HG03108 (cell line): ENCODE measurements at regions not wholly inside any gene's neighbourhood (a gene's known extent, or its start where the extent isn't known, plus 50 kb on each side); places are given as distances from the start of the nearest gene placed in this dataset.

Source experiments
- ATAC-seq: cut with Tn5 transposase; IDR thresholded peaks from one replicate; pipeline ENCODE4 v1.9.1; 2021; ENCODE audit warnings: moderate library complexity; ENCODE audit not compliant: unreplicated experiment

DNA sequence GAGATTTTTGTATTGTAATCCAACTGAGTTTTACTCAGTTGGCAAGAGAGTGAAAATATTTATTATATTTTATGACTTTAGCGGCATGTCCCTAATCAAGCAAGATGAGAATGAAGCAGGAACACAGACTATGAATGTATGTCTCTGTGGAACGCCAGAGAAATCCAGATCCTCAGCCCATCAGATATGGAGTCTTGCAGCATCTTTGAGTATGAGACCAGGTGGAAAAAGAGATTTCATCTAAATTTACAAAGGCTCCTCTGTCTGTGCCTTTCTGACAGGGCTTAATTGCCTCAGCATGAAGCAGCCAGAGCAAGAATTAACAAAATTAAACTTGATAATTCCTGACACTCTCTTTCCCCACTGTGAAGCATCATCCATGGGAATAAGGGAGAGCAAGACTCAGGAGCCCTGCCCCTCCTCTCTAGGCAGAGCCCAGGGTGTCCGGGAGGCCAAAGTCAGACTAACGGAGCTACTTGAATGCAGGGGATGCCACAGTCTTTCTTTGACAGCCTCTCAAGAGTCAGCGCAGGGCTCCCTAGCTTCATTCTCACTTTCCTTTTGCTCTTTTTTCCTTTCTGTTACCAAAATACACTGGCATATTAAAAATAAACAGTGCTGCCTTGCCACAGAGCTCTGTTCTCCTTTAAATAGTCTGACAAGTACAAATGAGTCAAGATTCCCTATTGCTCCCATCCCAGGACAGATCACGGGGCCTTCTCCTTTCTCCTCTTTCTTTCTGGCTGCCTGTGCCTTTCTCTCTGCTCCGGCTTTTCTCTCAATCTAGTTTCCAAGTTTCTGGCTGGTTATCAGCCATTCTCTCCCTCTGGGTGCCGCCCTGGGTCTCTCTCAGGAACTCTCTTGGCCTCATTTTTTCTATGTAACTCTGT is 132.2 kb upstream of the INHBA start:
- no peak for ATAC-seq

DNA sequence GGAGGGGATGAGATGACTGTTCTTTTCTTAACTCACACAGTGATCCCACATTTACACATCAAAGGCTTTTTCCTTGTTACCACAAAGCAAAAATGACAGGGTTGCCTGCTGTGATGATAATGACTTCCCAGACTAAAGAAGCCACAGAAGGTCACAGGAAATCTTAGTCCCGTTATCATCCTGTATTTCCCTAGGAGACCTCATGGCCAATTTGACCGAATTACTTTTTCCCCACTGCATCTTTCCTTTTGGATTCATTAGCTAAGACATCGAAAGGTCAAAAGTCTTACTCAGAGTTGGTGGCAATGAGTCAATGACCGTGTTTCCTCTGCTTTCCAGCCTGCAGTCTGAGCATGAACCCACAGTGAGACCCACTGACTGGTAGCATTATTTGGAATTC is 130.1 kb upstream of the INHBA start:
- no peak for ATAC-seq

DNA sequence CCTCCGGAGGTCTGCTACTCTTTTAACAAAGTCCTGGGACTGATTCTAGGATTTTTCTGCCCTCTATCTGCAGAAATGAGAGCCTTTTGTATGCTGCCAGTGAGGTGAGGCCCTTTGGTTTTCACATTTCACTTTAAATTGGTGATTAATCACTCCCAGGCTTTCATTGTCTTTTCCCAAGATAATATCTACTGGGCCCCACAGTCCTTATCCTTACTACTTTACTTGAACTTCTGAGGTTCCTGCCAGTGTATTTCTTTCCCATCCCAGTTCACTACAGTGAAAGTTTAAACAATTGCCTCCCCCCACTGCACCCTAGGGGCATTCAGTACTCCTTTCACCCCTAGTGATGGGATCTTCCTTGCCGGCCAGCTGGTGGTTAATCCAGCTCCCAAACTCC is 127.4 kb upstream of the INHBA start:
- ATAC-seq: no peak

DNA sequence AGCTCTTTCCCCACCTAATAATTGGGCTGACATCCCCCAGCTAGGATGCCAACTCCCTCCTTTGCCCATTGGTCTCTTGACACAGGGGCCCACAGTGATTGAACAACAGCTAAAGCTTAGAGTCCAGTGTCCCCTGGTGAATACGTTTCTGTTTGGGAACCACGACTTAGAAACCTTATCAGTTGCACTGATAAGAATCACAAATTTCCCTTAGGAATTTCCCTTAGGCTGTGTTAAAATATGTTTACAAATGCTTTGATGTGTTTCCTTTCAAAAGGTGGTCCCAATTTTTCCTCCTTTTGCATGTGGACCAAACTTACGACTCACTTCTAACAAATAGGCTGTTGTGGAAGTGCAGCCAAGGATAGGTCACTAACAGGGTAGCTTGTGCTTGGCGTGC is 126.0 kb upstream of the INHBA start:
- no peak for ATAC-seq

DNA sequence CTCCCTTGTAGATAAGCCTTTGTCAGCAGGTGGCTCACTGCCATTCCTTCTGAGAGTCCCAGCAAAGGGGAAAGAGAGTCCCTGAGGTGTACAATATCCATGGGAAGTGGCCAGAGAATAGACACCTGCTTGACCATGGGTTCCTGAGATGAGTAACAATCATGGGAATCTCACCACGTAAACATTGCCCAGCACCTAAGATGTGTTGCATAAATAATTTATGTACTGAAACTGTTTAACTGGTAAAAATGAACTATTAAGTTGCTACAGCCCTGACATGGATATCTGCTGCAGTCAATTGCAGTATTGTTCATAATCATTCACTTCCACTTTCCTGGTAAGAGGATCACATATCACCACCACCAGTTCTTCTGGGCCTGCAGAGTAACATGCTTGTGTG is 123.8 kb upstream of the INHBA start:
- ATAC-seq: no peak

DNA sequence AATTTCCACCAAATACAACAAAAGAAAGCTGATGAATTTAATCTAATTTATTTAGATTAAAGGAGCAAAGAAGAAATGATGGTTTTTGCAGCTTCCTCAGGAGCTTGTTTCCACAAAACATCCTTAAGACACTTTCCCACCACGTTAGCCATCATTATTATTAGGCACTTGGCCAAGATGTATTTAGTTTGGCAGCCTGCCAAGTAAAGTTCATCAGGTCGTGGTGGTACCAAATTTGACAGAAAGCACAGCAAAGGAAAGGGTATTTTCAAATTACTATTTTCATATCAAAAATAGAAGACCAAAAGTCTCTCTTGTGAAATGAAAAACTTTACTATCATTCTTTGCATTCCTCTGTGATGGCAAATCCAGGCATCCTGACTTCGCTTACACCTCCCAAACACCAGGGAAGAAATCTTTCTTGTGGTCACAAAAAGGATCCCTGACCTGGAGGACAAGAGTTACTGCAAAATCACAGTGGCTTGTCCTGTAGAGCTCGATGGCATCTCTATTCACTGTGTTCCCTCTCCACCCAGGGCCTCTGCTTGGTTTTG is 123.1 kb upstream of the INHBA start:
- ATAC-seq: no peak

DNA sequence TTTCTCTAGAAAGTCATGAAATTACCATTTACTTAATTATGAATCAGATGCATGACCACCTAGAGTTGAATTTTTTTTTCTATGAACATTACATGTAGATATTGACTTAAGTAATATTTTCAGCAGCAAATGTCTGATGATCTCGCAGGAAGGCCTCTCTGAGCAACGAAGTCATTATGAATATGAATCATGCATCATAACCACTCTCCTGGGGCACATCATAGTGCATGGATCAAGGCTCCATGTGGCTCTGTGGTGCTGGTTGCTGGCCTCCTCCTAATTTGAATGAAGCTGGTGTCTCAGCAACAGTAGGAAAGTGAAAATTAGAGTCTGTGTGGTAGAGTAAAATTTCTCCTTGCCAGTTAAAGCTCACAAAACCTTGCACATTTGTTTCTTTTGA is 121.4 kb upstream of the INHBA start:
- no peak for ATAC-seq

DNA sequence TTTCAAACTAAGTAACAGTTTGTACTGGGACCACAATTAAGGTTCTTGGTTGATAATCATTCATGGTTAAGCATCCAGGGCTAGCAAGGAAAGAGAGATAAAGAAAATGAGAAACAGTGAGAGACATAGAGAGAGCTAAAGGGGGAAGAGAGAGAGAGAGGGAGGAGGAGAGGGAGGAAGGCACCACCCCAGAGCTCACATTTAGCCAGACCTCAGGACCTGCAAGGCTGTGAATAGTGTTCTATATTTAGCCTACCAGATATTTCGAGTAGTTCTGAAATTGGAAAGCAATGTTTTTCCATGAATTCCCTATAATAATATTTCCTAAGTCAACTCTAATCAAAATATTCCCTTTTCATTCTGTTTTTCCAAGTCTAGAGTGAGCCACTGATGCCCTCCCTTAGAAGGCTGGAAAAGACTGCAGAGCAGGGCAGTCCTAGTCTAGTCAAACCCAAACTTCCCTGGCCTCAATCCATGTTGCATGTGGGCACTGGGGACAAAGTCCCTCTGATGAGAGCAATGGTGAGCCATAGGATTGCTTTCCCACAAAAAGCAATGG is 119.4 kb upstream of the INHBA start:
- ATAC-seq: no peak

DNA sequence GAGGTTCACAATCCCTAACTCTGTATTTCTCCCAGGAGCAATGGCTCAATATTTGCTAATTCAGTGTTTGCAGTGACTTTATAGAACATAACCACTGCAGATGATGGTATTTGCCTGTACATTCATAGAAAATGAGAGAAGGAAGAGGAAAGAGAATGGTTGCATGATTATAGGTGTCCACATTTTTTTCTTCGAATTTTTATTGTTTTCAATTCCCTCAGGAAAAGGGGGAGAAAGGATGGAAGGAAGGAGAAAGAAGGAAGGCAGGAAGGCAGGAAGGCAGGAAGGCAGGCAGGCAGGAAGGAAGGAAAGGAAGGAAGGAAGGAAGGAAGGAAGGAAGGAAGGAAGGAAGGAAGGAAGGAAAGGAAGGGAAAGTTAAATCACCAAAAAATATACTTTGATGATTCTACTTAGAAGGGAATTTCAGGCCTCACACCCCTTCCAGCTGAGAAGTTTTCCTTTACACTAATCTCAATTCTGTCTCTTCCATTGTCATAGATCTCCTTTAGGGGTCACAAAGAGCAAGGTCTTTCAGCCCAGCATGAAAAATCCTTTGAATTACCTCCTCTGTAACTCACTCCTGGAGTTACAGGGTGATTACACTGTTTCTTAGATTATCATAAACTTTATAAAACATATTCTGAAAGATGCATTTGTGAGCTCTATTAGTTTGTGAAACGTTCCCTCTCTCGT is 118.8 kb upstream of the INHBA start:
- no peak for ATAC-seq

DNA sequence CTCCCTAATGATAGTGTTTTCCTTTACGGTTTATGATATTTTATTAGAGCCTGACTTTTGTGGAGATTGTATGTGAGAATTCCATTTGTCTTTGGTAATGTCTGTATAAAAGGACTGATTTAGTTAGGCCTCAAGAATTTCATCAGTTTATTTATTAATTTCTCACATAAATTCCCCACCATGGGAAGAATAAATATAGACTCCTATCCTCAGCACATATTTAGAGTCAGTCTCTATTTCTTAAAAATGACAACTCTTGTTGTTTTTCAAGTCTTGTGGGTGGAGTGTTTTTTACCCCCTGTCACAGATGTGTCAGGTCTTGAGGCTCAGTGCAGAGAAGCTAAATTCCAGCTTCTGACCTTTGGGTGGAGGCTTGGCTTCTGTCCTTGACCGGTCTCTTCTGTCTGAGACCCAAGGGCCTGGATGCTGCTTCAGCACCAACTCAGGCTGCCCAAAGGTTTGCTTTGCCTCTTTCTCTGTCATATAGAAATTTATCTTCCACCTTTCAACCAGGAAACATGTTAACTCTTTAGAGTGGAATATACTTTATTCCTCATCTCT is 117.3 kb upstream of the INHBA start:
- no peak for ATAC-seq

DNA sequence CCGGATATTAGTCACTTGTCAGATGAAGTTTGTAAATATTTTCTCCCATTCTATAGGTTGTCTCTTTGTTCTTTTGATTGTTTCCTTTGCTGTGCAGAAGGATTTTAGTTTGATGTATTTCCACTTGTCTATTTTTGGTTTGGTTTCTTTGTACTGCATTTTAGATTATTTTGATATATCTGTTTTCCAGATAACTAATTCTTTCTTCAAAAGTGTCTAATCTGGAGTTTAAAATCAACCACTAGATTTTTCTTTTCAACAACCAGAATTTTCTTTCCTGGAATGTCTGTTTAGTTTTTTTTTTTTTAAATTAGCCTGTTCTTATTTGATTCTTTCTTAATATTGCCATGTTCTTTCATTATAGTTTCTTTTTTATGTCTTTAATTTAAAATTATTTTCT is 116.8 kb upstream of the INHBA start:
- ATAC-seq: no peak

DNA sequence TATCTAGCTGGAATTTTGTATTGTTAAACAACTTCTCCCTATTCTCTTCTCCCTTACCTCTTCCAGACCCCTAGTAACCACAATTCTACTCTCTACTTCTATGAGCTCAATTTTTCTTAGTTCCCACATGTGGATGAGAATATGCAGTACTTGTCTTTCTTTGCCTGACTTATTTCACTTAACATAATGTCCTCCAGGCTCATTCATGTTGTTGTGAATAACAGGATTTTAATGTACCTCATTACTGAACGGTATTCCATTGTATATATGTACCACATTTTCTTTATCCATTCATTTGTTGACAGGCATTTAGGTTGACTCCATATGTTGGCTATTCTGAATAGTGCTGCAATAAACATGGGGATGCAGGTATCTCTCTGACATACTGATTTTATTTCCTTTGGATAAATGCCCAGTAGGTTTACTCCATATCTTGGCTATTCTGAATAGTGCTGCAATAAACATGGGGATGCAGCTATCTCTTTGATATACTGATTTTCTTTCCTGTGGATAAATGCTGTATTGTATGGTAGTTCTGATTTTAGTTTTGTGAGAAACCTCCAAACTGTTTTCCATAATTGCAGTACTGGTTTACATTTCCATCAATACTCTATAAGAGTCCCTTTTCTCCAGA is 116.0 kb upstream of the INHBA start:
- ATAC-seq: no peak

DNA sequence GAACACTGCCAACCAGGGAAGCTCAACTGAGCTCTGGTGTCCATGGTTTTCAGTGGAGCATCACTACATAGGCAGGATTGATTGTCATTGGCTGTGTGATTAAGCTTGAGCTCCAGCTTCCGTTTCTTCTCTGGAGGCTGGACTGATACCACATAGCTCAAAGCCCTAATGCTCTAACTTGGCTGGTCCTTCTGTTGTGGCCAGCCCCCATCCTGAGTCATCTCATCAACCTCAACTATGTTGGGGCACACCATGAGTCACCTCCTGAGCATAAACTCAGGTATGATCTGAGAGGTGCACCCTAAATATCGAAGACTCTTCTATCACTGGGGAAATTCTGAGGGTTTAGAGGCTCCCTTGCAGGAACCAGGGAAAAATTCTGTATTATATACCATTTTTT is 114.5 kb upstream of the INHBA start:
- ATAC-seq: peak; percentile 40

DNA sequence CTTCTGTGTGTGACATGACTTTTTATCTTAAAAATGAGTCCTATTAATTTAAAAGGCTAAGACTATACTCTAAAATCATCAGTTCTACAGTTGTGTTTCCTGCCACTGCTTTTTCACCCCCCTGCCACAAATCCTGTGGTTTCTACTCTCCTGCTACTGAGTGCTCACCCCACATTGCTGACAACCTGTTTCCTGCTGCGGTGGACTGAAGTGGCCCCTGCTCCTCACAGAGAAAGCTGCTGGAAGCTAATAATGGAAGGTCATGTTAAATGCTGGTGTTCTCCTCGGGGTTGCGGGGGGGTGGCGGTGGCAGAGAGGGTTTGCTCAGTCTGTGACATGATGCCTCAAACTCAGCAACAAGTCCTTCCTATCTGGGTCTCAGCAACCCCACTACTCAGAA is 113.2 kb upstream of the INHBA start:
- ATAC-seq: peak; percentile 55

DNA sequence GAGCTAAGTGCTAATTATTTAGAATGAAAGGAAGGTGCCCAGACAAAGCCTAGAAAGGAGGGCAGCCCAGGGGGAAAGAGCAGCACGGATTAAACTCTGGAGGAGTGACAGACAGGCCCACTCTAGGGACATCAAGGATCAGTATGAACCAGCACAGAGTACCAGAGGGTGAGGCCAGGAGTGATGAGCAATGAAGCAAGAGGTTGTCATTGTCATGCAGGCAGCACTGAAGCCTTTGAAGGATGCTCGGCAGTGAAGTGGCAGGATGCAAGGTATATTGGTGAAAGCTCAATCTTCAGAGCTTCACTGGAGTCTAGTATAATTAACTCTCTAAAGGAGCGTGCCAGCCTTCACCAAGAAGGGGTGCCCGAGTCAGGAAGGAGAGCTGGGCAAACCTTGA is 112.0 kb upstream of the INHBA start:
- ATAC-seq: no peak

DNA sequence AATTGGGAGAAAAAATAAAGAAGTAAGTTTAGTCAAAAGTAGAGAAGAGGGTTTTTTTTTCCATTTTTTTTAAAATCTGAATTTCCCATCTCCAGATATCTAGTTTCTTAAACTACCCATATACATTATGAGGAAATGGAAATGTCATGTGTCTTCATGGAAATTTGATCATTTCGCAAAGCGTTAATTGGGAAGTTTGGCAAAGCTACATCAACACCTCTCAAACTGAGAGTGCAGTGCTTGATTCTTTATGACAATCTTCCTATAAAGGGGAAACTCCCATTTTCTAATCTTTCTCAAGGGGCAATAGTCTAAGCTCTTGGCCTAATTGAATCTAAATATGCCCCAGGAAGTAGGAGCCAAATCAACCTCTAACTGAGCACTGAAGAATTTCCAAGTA is 110.4 kb upstream of the INHBA start:
- no peak for ATAC-seq

DNA sequence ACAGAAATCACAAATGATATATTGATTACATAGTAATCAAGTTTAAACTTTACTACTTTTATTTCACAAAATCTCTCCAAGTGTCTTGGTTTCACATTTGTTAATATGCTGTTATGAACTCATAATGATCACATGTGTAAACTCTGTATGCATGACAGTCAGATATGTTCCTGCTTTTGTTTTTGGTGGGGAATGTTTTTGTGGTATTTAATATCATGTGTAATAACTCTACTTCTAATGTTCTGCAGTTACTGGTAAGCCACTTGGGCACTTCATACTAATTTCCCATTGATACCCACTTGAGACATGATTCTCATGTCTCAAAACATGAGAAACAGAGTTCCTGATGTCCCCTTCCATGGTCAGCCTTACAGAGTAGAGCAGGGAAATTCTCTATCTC is 109.1 kb upstream of the INHBA start:
- ATAC-seq: no peak

DNA sequence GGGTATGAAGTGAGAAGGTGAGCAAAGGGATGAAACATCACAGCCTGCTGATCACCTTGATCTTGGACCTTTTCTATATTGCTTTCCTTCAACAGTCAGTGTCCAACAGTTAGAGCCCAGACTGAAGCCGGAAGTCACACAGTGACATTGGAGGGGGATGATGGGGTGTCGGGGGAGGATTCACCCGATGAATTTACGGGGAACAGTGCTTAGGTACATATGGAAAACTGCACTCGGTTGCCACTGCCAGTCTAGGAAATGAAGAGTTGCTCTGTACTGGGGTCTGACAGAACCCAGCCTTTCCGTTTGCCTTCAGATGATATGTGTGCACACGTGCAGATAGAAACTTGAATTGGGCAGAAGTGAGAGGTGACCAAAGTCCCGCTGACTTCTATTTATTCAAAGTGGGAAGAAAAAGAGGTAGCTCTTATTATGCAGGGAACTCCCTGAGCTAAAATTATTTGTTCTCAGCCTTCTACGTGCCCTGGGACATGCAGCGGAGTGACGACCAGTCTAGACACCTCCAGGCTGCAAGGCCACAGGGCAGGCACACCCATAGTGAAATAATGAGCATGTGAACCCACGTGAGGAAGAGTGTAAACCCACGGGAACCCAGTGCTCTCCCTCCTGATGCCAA is 107.2 kb upstream of the INHBA start:
- peak; percentile 93 for ATAC-seq

DNA sequence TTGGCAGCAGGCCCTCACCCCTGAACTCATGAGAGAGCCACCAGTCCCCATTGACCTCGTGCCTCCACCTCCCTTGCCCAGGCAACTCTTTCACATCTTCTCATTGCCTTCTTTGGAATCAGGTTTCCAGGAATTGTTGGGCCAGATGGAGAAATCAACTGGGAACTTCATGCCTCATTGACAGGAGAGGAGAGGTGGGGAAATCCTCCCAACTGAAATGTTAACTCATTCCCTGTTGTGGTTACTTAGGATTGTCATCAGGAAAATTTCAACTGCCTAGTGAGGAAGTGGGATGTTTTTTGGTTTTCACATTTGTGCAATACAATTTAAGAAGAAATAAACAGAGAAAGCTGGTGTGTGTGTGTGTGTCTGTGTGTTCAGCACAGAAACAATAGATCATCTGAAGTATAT is 106.6 kb upstream of the INHBA start:
- no peak for ATAC-seq

DNA sequence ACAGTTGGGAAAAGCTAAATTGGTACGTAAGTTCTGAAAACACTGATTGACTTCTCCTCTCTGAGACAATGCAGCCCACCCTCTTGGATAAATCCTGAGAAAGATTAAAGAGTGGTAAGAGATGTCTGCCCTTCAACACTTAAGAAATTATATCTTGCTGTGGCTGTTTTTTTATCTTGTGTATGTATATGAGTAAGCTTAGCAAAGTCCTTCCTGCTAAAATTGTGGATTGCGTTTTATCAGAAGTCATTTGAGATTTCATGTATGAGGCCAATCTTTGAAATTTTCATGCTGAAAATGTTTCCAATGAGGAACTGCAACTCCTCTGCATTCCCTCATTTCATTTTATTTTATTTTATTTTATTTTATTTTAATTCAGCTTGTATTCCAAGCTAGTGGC is 106.2 kb upstream of the INHBA start:
- ATAC-seq: no peak

DNA sequence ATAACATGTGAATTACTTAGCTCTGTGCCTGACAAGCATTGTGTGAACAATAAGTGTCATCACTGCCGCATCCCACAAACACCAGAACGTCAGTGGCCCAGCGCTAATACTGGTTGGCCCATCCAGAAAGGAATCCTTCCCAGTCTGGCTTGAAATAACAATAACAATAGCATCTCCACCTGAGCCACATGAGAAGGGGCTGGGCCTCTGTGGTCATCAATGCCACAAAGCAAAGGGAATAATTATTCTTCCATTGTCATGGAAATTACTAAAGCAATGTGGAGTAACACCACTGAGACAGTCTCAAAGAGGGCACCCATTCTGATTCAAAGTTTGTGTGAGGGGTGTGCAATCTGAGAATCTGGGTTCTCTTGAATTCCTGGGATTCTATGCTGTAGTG is 105.7 kb upstream of the INHBA start:
- ATAC-seq: no peak
